GM12878 (cell line): ENCODE measurements at regions not wholly inside any gene's neighbourhood (a gene's known extent, or its start where the extent isn't known, plus 50 kb on each side); places are given as distances from the start of the nearest gene placed in this dataset.

Experiments
- ATF7 ChIP-seq: fragments of 450-650 bp; IDR thresholded peaks from 2 replicates; pipeline ENCODE4 v1.6.1; 2016; ENCODE audit warnings: low read depth, mild to moderate bottlenecking
- CTCF ChIP-seq, 3 experiments: IDR thresholded peaks in 2 of 3; conservative IDR thresholded peaks in 1 of 3; 2 replicates each; pipeline ENCODE4 v1.5.1; 2011; ENCODE audit warnings: low read depth in 3 of 3, low read length in 3 of 3, mild to moderate bottlenecking in 3 of 3, control low read depth in 2 of 3, moderate library complexity in 2 of 3, inconsistent platforms in 1 of 3, mixed read lengths in 1 of 3; ENCODE audit not compliant: control insufficient read depth in 2 of 3, insufficient read depth in 1 of 3; ENCODE audit errors: extremely low read depth in 1 of 3
- NFYA ChIP-seq: IDR thresholded peaks from 2 replicates; pipeline ENCODE4 v1.6.1; 2011; ENCODE audit warnings: low read depth, mild to moderate bottlenecking, low read length, improper control_type of control experiment, borderline replicate concordance
- POLR2A ChIP-seq: IDR thresholded peaks from 2 replicates; pipeline ENCODE4 v1.6.1; 2011; ENCODE audit warnings: low read depth, mild to moderate bottlenecking, low read length
- POLR2AphosphoS5 ChIP-seq: IDR thresholded peaks from 2 replicates; pipeline ENCODE4 v1.6.1; 2011; ENCODE audit warnings: mild to moderate bottlenecking, low read length, inconsistent platforms
- RAD21 ChIP-seq: IDR thresholded peaks from 2 replicates; pipeline ENCODE4 v1.6.1; 2011; ENCODE audit warnings: mild to moderate bottlenecking, low read depth, low read length, moderate library complexity; ENCODE audit not compliant: insufficient read depth
- SIN3A ChIP-seq: IDR thresholded peaks from 2 replicates; pipeline ENCODE4 v1.6.1; 2012; ENCODE audit warnings: low read depth, low read length, improper control_type of control experiment
- SP1 ChIP-seq: IDR thresholded peaks from one replicate; pipeline ENCODE4 v1.6.1; 2011; ENCODE audit warnings: low read depth, low read length
- SUZ12 ChIP-seq: fragments of 200-600 bp; sonication (generic); IDR thresholded peaks from one replicate; pipeline ENCODE4 v1.6.1; 2018; ENCODE audit warnings: antibody characterized with exemption, mild to moderate bottlenecking; ENCODE audit not compliant: unreplicated experiment
- TCF12 ChIP-seq: IDR thresholded peaks from 2 replicates; pipeline ENCODE4 v1.6.1; 2011; ENCODE audit warnings: low read depth, mild to moderate bottlenecking, low read length
- USF2 ChIP-seq: IDR thresholded peaks from 2 replicates; pipeline ENCODE4 v1.6.1; 2011; ENCODE audit warnings: low read depth, low read length, improper control_type of control experiment, borderline replicate concordance
- ZNF274 ChIP-seq: IDR thresholded peaks from one replicate; pipeline ENCODE4 v1.8.0; 2011; ENCODE audit not compliant: insufficient read length, insufficient read depth
- ZZZ3 ChIP-seq: IDR thresholded peaks from 2 replicates; pipeline ENCODE4 v1.6.1; 2011; ENCODE audit warnings: low read depth; ENCODE audit not compliant: control insufficient read depth, insufficient read length

- TF ChIP-seq CTCF (IDR thresholded peaks at IDR 0.05 in 2 of 3, conservative IDR thresholded peaks at IDR 0.05 in 1 of 3; ENCODE audit: control insufficient read depth in 2 of 3, extremely low read depth in 1 of 3, insufficient read depth in 1 of 3, low read depth in 3 of 3, low read length in 3 of 3), result no peak
- TF ChIP-seq POLR2AphosphoS5, result no peak
- no peak for TF ChIP-seq ATF7
- no peak for TF ChIP-seq ZZZ3
- TF ChIP-seq SP1, result no peak
- TF ChIP-seq SUZ12, result no peak
- TF ChIP-seq RAD21, result no peak
- TF ChIP-seq NFYA, result no peak
- TF ChIP-seq USF2, result no peak
- TF ChIP-seq SIN3A, result no peak
- TF ChIP-seq ZNF274, result no peak
- no peak for TF ChIP-seq TCF12
- no peak for TF ChIP-seq POLR2A
Measured at GRCh38 chr10:113283189-113283588, 269.7 kb upstream of the HABP2 start.
